GM23338 (cell line): ENCODE measurements at regions not wholly inside any gene's neighbourhood (a gene's known extent, or its start where the extent isn't known, plus 50 kb on each side); places are given as distances from the start of the nearest gene placed in this dataset.

ENCODE experiments used
- ATAC-seq: fragments of 200-7000 bp; cut with Tn5 transposase; 3 replicates; pipeline ENCODE4 v1.9.1; 2020
- DNase-seq: peaks from one replicate; pipeline ENCODE4 v3.0.0-alpha.2; 2015; ENCODE audit warnings: low spot score
- H2AFZ ChIP-seq: fragments of 200-600 bp; sonication (generic); 2 replicates; pipeline ENCODE4 v1.8.0; 2016; ENCODE audit warnings: antibody characterized with exemption, mild to moderate bottlenecking, moderate library complexity
- H3F3A ChIP-seq: fragments of 200-600 bp; sonication (generic); replicated peaks from 2 replicates; pipeline ENCODE4 v1.8.0; 2017; ENCODE audit warnings: antibody characterized with exemption, mixed run types, low read depth
- H3K27ac ChIP-seq: fragments of 200-600 bp; sonication (generic); 2 replicates; pipeline ENCODE4 v1.6.1; 2016; ENCODE audit warnings: low read depth
- H3K27me3 ChIP-seq: fragments of 200-600 bp; sonication (generic); 2 replicates; pipeline ENCODE4 v1.8.0; 2016; ENCODE audit warnings: mild to moderate bottlenecking, mixed run types, moderate library complexity; ENCODE audit not compliant: insufficient read depth
- H3K36me3 ChIP-seq: fragments of 200-600 bp; sonication (generic); 2 replicates; pipeline ENCODE4 v1.8.0; 2016; ENCODE audit warnings: mild to moderate bottlenecking; ENCODE audit not compliant: insufficient read depth
- H3K4me1 ChIP-seq: fragments of 200-600 bp; sonication (generic); 2 replicates; pipeline ENCODE4 v1.8.0; 2016; ENCODE audit warnings: mild to moderate bottlenecking, moderate library complexity; ENCODE audit not compliant: insufficient read depth
- H3K4me2 ChIP-seq: fragments of 200-600 bp; sonication (generic); 2 replicates; pipeline ENCODE4 v1.7.1; 2017; ENCODE audit warnings: mixed run types
- H3K4me3 ChIP-seq: fragments of 200-600 bp; sonication (generic); 2 replicates; pipeline ENCODE4 v1.6.1; 2016; ENCODE audit warnings: mixed run types
- H3K79me2 ChIP-seq: fragments of 200-600 bp; sonication (generic); replicated peaks from 2 replicates; pipeline ENCODE4 v1.8.0; 2017; ENCODE audit warnings: mild to moderate bottlenecking; ENCODE audit not compliant: insufficient read depth
- H3K9me2 ChIP-seq: fragments of 200-600 bp; sonication (generic); 2 replicates; pipeline ENCODE4 v1.8.0; 2017; ENCODE audit not compliant: insufficient read depth
- H4K20me1 ChIP-seq: fragments of 200-600 bp; sonication (generic); replicated peaks from 2 replicates; pipeline ENCODE4 v1.8.0; 2017; ENCODE audit warnings: mild to moderate bottlenecking; ENCODE audit not compliant: insufficient read depth
- H3K27ac Mint-ChIP-seq: 2 replicates; pipeline ENCODE4 v1.8.0; 2020; ENCODE audit warnings: inconsistent platforms, mild to moderate bottlenecking, moderate library complexity, mixed read lengths
- H3K27me3 Mint-ChIP-seq: 3 replicates; pipeline ENCODE4 v1.8.0; 2022; ENCODE audit warnings: low read depth, mild to moderate bottlenecking, moderate library complexity, mixed read lengths, inconsistent platforms; ENCODE audit not compliant: insufficient read depth, poor library complexity
- H3K36me3 Mint-ChIP-seq: 3 replicates; pipeline ENCODE4 v1.8.0; 2021; ENCODE audit warnings: low read depth, mild to moderate bottlenecking, inconsistent platforms, moderate library complexity, mixed read lengths
- H3K4me1 Mint-ChIP-seq: 3 replicates; pipeline ENCODE4 v1.8.0; 2020; ENCODE audit warnings: mild to moderate bottlenecking, inconsistent platforms, mixed read lengths
- H3K4me3 Mint-ChIP-seq: 3 replicates; pipeline ENCODE4 v1.8.0; 2021; ENCODE audit warnings: moderate library complexity, mild to moderate bottlenecking, inconsistent platforms, mixed read lengths
- H3K9me3 Mint-ChIP-seq: 3 replicates; pipeline ENCODE4 v1.8.0; 2020; ENCODE audit warnings: moderate library complexity, mild to moderate bottlenecking, inconsistent platforms, mixed read lengths
- CREB1 ChIP-seq: fragments of 250-450 bp; sonication (Bioruptor Pico); IDR thresholded peaks from 2 replicates; pipeline ENCODE4 v1.5.0; 2020; ENCODE audit warnings: low read depth, mild to moderate bottlenecking, moderate library complexity
- CTCF ChIP-seq, 2 experiments: fragments of 200-600 bp in 1 of 2; sonication (generic) in 1 of 2; conservative IDR thresholded peaks; 2 replicates each; pipeline versions ENCODE4 v1.5.1 to v1.6.1; 2016 to 2017; ENCODE audit warnings: antibody characterized with exemption in 2 of 2, low read depth in 2 of 2, mild to moderate bottlenecking in 2 of 2, moderate library complexity in 1 of 2
- ETS1 ChIP-seq: IDR thresholded peaks from 2 replicates; pipeline ENCODE4 v1.6.1; 2016; ENCODE audit warnings: antibody characterized with exemption
- EZH2 ChIP-seq: fragments of 200-600 bp; sonication (generic); IDR thresholded peaks from one replicate; pipeline ENCODE4 v1.8.0; 2017; ENCODE audit warnings: antibody characterized with exemption, mild to moderate bottlenecking, low read depth; ENCODE audit not compliant: unreplicated experiment
- EZH2phosphoT487 ChIP-seq: fragments of 200-600 bp; sonication (generic); IDR thresholded peaks from one replicate; pipeline ENCODE4 v1.8.1; 2018; ENCODE audit warnings: antibody characterized with exemption; ENCODE audit not compliant: unreplicated experiment
- JUNB ChIP-seq: IDR thresholded peaks from one replicate; pipeline ENCODE4 v1.6.1; 2016; ENCODE audit warnings: antibody characterized with exemption; ENCODE audit not compliant: unreplicated experiment
- NANOG ChIP-seq: IDR thresholded peaks from 2 replicates; pipeline ENCODE4 v1.6.1; 2016; ENCODE audit warnings: antibody characterized with exemption, borderline replicate concordance
- POLR2AphosphoS5 ChIP-seq: IDR thresholded peaks from 2 replicates; pipeline ENCODE4 v1.6.1; 2016; ENCODE audit warnings: antibody characterized with exemption, low read depth
- REST ChIP-seq: IDR thresholded peaks from one replicate; pipeline ENCODE4 v1.6.1; 2018; ENCODE audit warnings: antibody characterized with exemption; ENCODE audit not compliant: unreplicated experiment
- STAT1 ChIP-seq: IDR thresholded peaks from one replicate; pipeline ENCODE4 v1.6.1; 2016; ENCODE audit warnings: antibody characterized with exemption; ENCODE audit not compliant: unreplicated experiment
- ZNF114 ChIP-seq: fragments of 250-450 bp; sonication (Bioruptor Pico); IDR thresholded peaks from 2 replicates; pipeline ENCODE4 v1.5.0; 2020; ENCODE audit warnings: mild to moderate bottlenecking, moderate library complexity
- ZNF331 ChIP-seq: fragments of 250-450 bp; sonication (Bioruptor Pico); IDR thresholded peaks from 2 replicates; pipeline ENCODE4 v1.5.0; 2020; ENCODE audit warnings: low read depth, mild to moderate bottlenecking, moderate library complexity
- ZNF462 ChIP-seq: fragments of 250-450 bp; sonication (Bioruptor Pico); IDR thresholded peaks from 2 replicates; pipeline ENCODE4 v1.5.0; 2020; ENCODE audit warnings: mild to moderate bottlenecking, moderate library complexity

- no peak overlapping the region for H3K4me2 ChIP-seq
- H3K27me3 ChIP-seq, result no peaks in the 10 kb centered on the region
- no peaks in the 10 kb centered on the region for H3K27me3 Mint-ChIP-seq
- TF ChIP-seq ETS1 (no peak), STAT1 (no peak), ZNF462 (CRISPR knock-in tag) (no peak), ZNF331 (CRISPR knock-in tag) (no peak), REST (no peak), EZH2 (no peak), NANOG (no peak), CTCF (conservative IDR thresholded peaks at IDR 0.05; ENCODE audit: low read depth in 2 of 2) (no peak), POLR2AphosphoS5 (no peak), JUNB (no peak), ZNF114 (CRISPR knock-in tag) (no peak), EZH2phosphoT487 (no peak), CREB1 (CRISPR knock-in tag) (no peak)
- no peak for ATAC-seq
- no peak overlapping the region for H3K4me3 Mint-ChIP-seq
- H3K27ac ChIP-seq, result no peak overlapping the region
- no peaks in the 10 kb centered on the region for H3K79me2 ChIP-seq
- H3K27ac Mint-ChIP-seq, result no peak overlapping the region
- peaks cover 5% of the 10 kb centered on the region; the same call in 2 of the 3 replicates for H3K9me3 Mint-ChIP-seq
- no peaks in the 10 kb centered on the region for H4K20me1 ChIP-seq
- no peaks in the 10 kb centered on the region for H3F3A ChIP-seq
- no peak overlapping the region for H3K4me3 ChIP-seq
- H3K36me3 Mint-ChIP-seq, result no peaks in the 10 kb centered on the region
- no peak overlapping the region for H2AFZ ChIP-seq
- H3K4me1 Mint-ChIP-seq, result no peaks in the 10 kb centered on the region
- no peak for DNase-seq
- no peaks in the 10 kb centered on the region for H3K36me3 ChIP-seq
- no peaks in the 10 kb centered on the region for H3K4me1 ChIP-seq
- no peaks in the 10 kb centered on the region for H3K9me2 ChIP-seq
Measured at GRCh38 chr4:89482926-89483595, 175.5 kb upstream of the GPRIN3 start.
